Neutrophil (primary cell): ENCODE measurements at regions not wholly inside any gene's neighbourhood (a gene's known extent, or its start where the extent isn't known, plus 50 kb on each side); places are given as distances from the start of the nearest gene placed in this dataset.

Source experiments
- H3K27ac ChIP-seq: fragments of 200-600 bp; sonication (generic); 2 replicates; pipeline ENCODE4 v1.5.1; 2016; ENCODE audit warnings: mild to moderate bottlenecking, moderate library complexity
- H3K27me3 ChIP-seq: fragments of 200-600 bp; sonication (generic); 2 replicates; pipeline ENCODE4 v1.6.0; 2016; ENCODE audit warnings: mild to moderate bottlenecking
- H3K36me3 ChIP-seq: fragments of 200-600 bp; sonication (generic); 2 replicates; pipeline ENCODE4 v1.5.1; 2017
- H3K4me1 ChIP-seq, 2 experiments: fragments of 200-600 bp in 1 of 2; sonication (generic) in 1 of 2; 1 replicate in 1 of 2; 2 replicates in 1 of 2; pipeline versions ENCODE4 v1.5.1 to v1.6.1; 2013 to 2016; ENCODE audit warnings: low read depth in 1 of 2, low read length in 1 of 2, mild to moderate bottlenecking in 1 of 2, moderate library complexity in 1 of 2; ENCODE audit not compliant: control insufficient read depth in 1 of 2, insufficient read depth in 1 of 2
- H3K4me3 ChIP-seq, 2 experiments: fragments of 200-600 bp in 1 of 2; sonication (generic) in 1 of 2; 1 replicate in 1 of 2; 2 replicates in 1 of 2; pipeline ENCODE4 v1.5.1; 2013 to 2016; ENCODE audit warnings: low read depth in 1 of 2, low read length in 1 of 2, mild to moderate bottlenecking in 1 of 2, moderate library complexity in 1 of 2
- H3K9me3 ChIP-seq: fragments of 200-600 bp; sonication (generic); 2 replicates; pipeline ENCODE4 v1.5.1; 2016
- TF ChIP-seq, protein P1 (sequence below): fragments of 200-600 bp; sonication (generic); IDR thresholded peaks from 2 replicates; pipeline ENCODE4 v1.5.1; 2016; ENCODE audit warnings: antibody characterized with exemption

DNA sequence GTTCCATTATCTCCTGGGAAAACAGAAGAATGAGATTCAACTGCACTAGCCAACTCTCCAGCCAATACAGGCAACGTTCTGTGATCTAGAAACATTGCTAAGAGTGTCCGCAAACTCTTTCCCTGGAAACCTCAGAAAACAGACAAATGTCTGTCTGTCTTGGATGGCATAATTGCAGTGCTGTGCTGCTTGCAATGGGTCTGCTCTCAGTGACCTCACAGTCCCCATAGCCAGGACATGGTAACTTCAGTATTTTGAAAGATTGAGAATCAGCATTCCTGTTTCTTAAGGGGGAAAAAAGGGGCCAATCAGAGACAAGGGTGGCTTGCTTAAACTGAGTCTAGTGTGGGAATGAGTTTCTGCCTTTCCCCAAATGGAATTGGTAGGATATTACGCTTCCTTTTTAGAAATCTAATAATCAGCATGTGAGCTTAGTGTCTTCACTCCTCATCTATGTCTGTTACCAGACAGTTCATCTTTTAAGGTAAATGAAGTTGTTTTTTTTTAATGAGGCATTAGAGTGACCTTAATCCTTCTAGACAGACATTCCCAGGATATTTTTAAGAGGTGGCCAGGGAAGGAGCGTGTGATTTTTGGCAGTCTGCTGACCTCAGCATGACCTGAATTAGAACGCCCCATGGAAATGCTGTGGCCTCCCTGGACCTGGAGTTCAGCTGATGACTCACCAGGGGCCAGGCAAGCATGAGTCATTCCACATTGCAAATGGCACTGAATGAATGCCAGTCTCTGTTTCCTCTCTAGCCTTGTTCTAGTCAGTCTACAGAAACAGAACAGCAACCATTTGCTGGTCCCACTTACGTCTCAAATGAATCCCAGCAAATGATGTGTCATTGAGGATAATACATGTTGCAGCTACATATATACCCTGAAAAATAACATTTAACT, 210.2 kb upstream of the ACTBL2 start:
- Histone ChIP-seq H3K4me1 (no peaks in the 10 kb centered on the region), H3K36me3 (no peaks in the 10 kb centered on the region), H3K9me3 (no peaks in the 10 kb centered on the region), H3K27me3 (no peaks in the 10 kb centered on the region), H3K27ac (no peak overlapping the region), H3K4me3 (no peak overlapping the region)
- TF ChIP-seq, protein P1, sequence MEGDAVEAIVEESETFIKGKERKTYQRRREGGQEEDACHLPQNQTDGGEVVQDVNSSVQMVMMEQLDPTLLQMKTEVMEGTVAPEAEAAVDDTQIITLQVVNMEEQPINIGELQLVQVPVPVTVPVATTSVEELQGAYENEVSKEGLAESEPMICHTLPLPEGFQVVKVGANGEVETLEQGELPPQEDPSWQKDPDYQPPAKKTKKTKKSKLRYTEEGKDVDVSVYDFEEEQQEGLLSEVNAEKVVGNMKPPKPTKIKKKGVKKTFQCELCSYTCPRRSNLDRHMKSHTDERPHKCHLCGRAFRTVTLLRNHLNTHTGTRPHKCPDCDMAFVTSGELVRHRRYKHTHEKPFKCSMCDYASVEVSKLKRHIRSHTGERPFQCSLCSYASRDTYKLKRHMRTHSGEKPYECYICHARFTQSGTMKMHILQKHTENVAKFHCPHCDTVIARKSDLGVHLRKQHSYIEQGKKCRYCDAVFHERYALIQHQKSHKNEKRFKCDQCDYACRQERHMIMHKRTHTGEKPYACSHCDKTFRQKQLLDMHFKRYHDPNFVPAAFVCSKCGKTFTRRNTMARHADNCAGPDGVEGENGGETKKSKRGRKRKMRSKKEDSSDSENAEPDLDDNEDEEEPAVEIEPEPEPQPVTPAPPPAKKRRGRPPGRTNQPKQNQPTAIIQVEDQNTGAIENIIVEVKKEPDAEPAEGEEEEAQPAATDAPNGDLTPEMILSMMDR, result no peak

DNA sequence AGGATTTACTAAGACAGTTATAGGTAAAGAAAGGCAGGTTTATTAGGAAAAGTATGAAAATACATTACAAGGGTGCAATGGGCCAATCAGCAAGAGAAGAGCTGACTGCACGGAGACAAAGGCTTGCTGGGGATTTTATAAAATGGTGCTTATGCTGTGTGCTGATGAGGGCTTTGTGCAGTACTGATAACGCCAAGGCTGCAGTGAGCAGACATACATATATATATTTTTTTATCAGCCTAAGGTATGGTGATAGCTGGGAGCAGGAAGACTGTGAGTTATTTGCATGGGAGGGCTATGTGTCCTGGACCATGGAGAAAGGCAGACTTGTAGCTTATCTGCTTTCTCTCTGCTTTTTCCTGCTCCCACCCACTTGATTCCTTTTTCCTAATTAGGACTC, 208.1 kb upstream of the ACTBL2 start:
- H3K9me3 ChIP-seq, result no peaks in the 10 kb centered on the region
- no peaks in the 10 kb centered on the region for H3K4me1 ChIP-seq
- H3K27me3 ChIP-seq, result no peaks in the 10 kb centered on the region
- H3K4me3 ChIP-seq, result no peak overlapping the region
- TF ChIP-seq, protein P1, result no peak
- H3K27ac ChIP-seq, result no peak overlapping the region
- H3K36me3 ChIP-seq, result no peaks in the 10 kb centered on the region

DNA sequence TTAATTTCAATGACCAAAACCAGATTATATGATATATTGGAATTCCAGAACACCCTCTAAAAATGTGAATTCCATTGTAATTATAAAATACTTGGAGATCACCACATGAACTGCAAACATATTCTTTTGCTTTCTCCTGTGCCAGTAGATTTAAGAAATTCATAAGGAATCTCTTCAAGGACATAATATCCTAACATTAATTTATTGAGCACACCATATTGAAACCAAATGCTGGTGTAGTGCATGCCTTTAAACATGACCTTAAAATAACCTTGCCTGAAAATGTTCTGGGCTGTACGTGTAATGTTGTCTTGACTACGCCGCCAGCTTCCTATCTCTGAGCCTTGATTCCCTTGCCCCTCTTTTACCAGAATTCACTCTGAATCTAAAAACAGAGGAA, 205.0 kb upstream of the ACTBL2 start:
- TF ChIP-seq, protein P1, result no peak

GRCh38 chr5:57685516-57686255, 203.1 kb upstream of the ACTBL2 start:
- H3K4me1 ChIP-seq, result no peaks in the 10 kb centered on the region
- TF ChIP-seq, protein P1, result no peak
- no peaks in the 10 kb centered on the region for H3K36me3 ChIP-seq
- no peaks in the 10 kb centered on the region for H3K27me3 ChIP-seq
- H3K4me3 ChIP-seq, result no peak overlapping the region
- no peaks in the 10 kb centered on the region for H3K9me3 ChIP-seq
- H3K27ac ChIP-seq, result no peak overlapping the region

More for the DNA sequence above, 205.0 kb upstream of the ACTBL2 start:
- Histone ChIP-seq H3K4me1 (no peaks in the 10 kb centered on the region), H3K9me3 (no peaks in the 10 kb centered on the region), H3K4me3 (no peak overlapping the region), H3K36me3 (no peaks in the 10 kb centered on the region), H3K27me3 (no peaks in the 10 kb centered on the region), H3K27ac (no peak overlapping the region)

DNA sequence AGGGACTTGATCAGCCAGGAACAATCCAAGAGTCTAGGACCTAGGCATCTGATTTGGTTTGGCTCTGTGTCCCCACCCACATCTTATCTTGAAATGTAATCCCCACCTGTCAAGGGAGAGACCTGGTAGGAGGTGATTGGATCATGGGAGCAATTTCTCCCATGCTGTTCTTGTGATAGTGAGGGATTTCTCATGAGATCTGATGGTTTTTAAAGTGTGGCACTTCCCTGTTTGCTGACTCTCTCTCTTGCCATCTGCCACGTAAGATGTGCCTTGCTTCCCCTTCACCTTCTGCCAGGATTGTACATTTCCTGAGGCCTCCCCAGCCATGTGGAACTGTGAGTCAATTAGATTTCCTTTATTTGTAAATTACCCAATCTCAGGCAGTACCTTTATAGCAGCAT, 201.7 kb upstream of the ACTBL2 start:
- TF ChIP-seq, protein P1, result no peak
- no peaks in the 10 kb centered on the region for H3K4me1 ChIP-seq
- H3K4me3 ChIP-seq, result no peak overlapping the region
- H3K36me3 ChIP-seq, result no peaks in the 10 kb centered on the region
- H3K27me3 ChIP-seq, result no peaks in the 10 kb centered on the region
- no peak overlapping the region for H3K27ac ChIP-seq
- H3K9me3 ChIP-seq, result no peaks in the 10 kb centered on the region
